Endodermal cell (in vitro differentiated cells): ENCODE measurements at regions not wholly inside any gene's neighbourhood (a gene's known extent, or its start where the extent isn't known, plus 50 kb on each side); places are given as distances from the start of the nearest gene placed in this dataset.

Experiments
- DNase-seq: peaks from one replicate; pipeline ENCODE4 v3.0.0-alpha.2; 2017
- H3K27ac ChIP-seq: 2 replicates; pipeline ENCODE4 v1.5.1; 2013; ENCODE audit warnings: mild to moderate bottlenecking, low read depth, low read length, moderate library complexity
- H3K27me3 ChIP-seq: 2 replicates; pipeline ENCODE4 v1.6.1; 2013; ENCODE audit warnings: mild to moderate bottlenecking, low read length, moderate library complexity; ENCODE audit not compliant: insufficient read depth, control insufficient read depth, poor library complexity, severe bottlenecking
- H3K36me3 ChIP-seq: 2 replicates; pipeline ENCODE4 v1.7.0; 2013; ENCODE audit warnings: mild to moderate bottlenecking, low read length, moderate library complexity; ENCODE audit not compliant: control insufficient read depth, insufficient read depth
- H3K4me1 ChIP-seq: one replicate; pipeline ENCODE4 v1.7.0; 2013; ENCODE audit warnings: low read length; ENCODE audit not compliant: control insufficient read depth, insufficient read depth
- H3K4me3 ChIP-seq: 2 replicates; pipeline ENCODE4 v1.5.1; 2013; ENCODE audit warnings: mild to moderate bottlenecking, low read length, moderate library complexity
- H3K9ac ChIP-seq: 2 replicates; pipeline ENCODE4 v1.6.1; 2013; ENCODE audit warnings: mild to moderate bottlenecking, low read length, moderate library complexity; ENCODE audit not compliant: poor library complexity, severe bottlenecking; ENCODE audit errors: extremely low read depth
- H3K9me3 ChIP-seq: 2 replicates; pipeline ENCODE4 v1.6.1; 2013; ENCODE audit warnings: mild to moderate bottlenecking, low read length, moderate library complexity; ENCODE audit not compliant: control insufficient read depth
- H3K27ac Mint-ChIP-seq: 2 replicates; pipeline ENCODE4 v1.8.0; 2020; ENCODE audit warnings: mixed read lengths
- H3K27me3 Mint-ChIP-seq: 2 replicates; pipeline ENCODE4 v1.8.0; 2021; ENCODE audit warnings: mild to moderate bottlenecking, mixed read lengths; ENCODE audit not compliant: insufficient read depth
- H3K36me3 Mint-ChIP-seq: 2 replicates; pipeline ENCODE4 v1.8.0; 2020; ENCODE audit warnings: low read depth, mixed read lengths
- H3K4me1 Mint-ChIP-seq: 2 replicates; pipeline ENCODE4 v1.8.0; 2020; ENCODE audit warnings: mixed read lengths
- H3K4me3 Mint-ChIP-seq: 2 replicates; pipeline ENCODE4 v1.8.0; 2020; ENCODE audit warnings: mild to moderate bottlenecking, moderate library complexity, mixed read lengths
- H3K9me3 Mint-ChIP-seq: 2 replicates; pipeline ENCODE4 v1.8.0; 2020; ENCODE audit warnings: mild to moderate bottlenecking, mixed read lengths
- WGBS, 2 experiments: methylation state at CpG; one replicate each; pipeline versions ENCODE4 v1.1.5 to v1.1.7; 2013; ENCODE audit warnings: missing lambda C conversion rate in 2 of 2, mixed read lengths in 1 of 2; ENCODE audit not compliant: insufficient coverage in 1 of 2, insufficient read length in 1 of 2; 5-methylcytosine and 5-hydroxymethylcytosine counted together
- TF ChIP-seq, protein P1 (sequence below): fragments of 200-600 bp; sonication (generic); conservative IDR thresholded peaks from 2 replicates; pipeline ENCODE4 v1.5.0; 2021; ENCODE audit warnings: antibody characterized with exemption, mild to moderate bottlenecking

DNA sequence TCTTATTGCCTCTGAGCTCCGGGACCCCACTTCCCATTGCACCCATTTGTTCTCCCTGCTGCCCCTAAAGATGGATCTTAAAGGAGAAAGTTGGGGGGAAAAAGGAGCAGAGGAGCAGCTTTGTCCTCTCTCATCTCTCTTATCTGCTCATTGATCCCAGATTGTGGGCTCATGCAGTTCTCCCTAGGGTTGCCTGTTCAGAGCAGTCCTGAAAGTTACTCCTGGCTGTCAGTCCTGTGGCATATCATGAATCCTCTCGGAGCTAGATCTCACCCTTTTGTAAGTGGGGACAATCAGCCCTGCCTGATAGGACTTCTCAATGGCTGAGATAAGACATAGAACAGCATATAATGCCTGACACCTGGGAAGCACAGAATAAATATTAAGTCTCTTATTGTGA, 440.3 kb downstream of the IRS2 start:
- peaks cover 2% of the 10 kb centered on the region for H3K27me3 Mint-ChIP-seq
- Histone ChIP-seq H3K4me3 (no peak overlapping the region), H3K9me3 (no peaks in the 10 kb centered on the region), H3K27me3 (no peaks in the 10 kb centered on the region), H3K4me1 (peaks cover 5% of the 10 kb centered on the region), H3K27ac (no peak overlapping the region), H3K36me3 (no peaks in the 10 kb centered on the region), H3K9ac (no peak overlapping the region)
- WGBS, 2 experiments, result 65 to 67% methylated on average over 1 to 2 of the region's 2 CpGs
- no peak overlapping the region for H3K27ac Mint-ChIP-seq
- H3K9me3 Mint-ChIP-seq, result no peaks in the 10 kb centered on the region
- H3K4me3 Mint-ChIP-seq, result no peak overlapping the region
- no peak for DNase-seq
- H3K4me1 Mint-ChIP-seq, result peaks cover 8% of the 10 kb centered on the region
- TF ChIP-seq, protein P1, sequence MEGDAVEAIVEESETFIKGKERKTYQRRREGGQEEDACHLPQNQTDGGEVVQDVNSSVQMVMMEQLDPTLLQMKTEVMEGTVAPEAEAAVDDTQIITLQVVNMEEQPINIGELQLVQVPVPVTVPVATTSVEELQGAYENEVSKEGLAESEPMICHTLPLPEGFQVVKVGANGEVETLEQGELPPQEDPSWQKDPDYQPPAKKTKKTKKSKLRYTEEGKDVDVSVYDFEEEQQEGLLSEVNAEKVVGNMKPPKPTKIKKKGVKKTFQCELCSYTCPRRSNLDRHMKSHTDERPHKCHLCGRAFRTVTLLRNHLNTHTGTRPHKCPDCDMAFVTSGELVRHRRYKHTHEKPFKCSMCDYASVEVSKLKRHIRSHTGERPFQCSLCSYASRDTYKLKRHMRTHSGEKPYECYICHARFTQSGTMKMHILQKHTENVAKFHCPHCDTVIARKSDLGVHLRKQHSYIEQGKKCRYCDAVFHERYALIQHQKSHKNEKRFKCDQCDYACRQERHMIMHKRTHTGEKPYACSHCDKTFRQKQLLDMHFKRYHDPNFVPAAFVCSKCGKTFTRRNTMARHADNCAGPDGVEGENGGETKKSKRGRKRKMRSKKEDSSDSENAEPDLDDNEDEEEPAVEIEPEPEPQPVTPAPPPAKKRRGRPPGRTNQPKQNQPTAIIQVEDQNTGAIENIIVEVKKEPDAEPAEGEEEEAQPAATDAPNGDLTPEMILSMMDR, result no peak
- no peaks in the 10 kb centered on the region for H3K36me3 Mint-ChIP-seq

DNA sequence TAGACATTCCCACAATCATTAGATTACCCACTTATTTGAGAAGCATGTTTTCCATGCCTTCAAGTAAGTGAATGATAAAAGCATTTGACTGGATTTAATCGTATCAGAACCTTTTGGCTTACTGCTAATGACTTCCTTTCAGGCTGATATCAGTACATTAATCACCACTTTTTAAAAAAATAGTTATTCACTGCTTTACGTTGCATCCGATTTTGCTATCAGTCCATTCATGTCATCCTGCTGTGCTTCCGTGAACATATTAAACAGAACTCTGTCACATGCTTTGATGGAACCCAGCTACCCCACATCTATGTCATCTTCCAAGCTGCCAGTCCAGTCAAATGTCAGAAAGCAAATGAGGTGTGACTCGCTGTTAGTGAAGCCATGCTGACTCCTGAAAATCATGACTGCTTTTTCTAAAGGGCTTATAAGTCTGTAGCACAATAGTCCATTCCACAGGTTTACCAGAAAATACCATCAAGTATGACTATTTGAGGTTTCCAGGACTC, 440.9 kb downstream of the IRS2 start:
- H3K9me3 ChIP-seq, result no peaks in the 10 kb centered on the region
- H3K36me3 ChIP-seq, result no peaks in the 10 kb centered on the region
- H3K27me3 ChIP-seq, result no peaks in the 10 kb centered on the region
- no peak overlapping the region for H3K27ac Mint-ChIP-seq
- H3K4me1 ChIP-seq, result peaks cover 5% of the 10 kb centered on the region
- H3K9me3 Mint-ChIP-seq, result no peaks in the 10 kb centered on the region
- H3K9ac ChIP-seq, result no peak overlapping the region
- 92 to 94% methylated on average over 5 of the region's 5 CpGs for WGBS, 2 experiments
- TF ChIP-seq, protein P1, result no peak
- peaks cover 8% of the 10 kb centered on the region for H3K4me1 Mint-ChIP-seq
- no peak overlapping the region for H3K27ac ChIP-seq
- H3K36me3 Mint-ChIP-seq, result no peaks in the 10 kb centered on the region
- H3K4me3 ChIP-seq, result no peak overlapping the region
- no peak for DNase-seq
- peaks cover 2% of the 10 kb centered on the region for H3K27me3 Mint-ChIP-seq
- H3K4me3 Mint-ChIP-seq, result no peak overlapping the region

DNA sequence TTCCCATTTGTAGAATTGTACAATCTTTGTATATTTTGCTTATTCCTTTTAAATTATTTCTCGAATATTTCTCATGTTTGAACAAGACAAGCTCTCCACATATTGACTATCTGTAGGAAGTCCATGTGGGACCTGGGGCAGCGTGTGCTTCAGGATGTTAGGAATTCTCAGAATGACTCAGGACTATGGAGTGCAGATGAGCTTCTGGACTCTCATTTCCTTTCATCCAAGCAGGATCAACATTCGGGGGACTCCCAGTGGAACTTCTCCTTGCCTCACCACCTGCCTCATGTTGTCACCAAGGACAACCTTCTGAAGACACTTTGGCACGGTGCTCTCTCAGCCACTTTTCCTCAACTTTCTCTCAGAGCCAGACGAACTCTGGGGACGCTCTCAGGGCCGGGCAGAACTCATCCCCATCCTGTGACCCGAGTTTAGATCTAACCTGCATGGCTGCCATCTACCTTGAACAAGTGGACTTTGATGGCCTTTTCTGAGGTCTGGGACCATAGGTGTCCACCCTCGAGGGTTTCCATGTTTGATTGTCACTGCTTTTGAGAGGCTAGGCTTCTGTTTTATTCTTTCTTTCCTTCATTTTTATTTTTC, 441.7 kb downstream of the IRS2 start:
- Histone ChIP-seq H3K27ac (no peak overlapping the region), H3K9ac (no peak overlapping the region), H3K4me3 (no peak overlapping the region), H3K36me3 (no peaks in the 10 kb centered on the region), H3K9me3 (no peaks in the 10 kb centered on the region), H3K27me3 (no peaks in the 10 kb centered on the region), H3K4me1 (peaks cover 5% of the 10 kb centered on the region)
- H3K4me3 Mint-ChIP-seq, result no peak overlapping the region
- no peak overlapping the region for H3K27ac Mint-ChIP-seq
- TF ChIP-seq, protein P1, result no peak
- H3K27me3 Mint-ChIP-seq, result peaks cover 2% of the 10 kb centered on the region
- no peak for DNase-seq
- H3K4me1 Mint-ChIP-seq, result peaks cover 8% of the 10 kb centered on the region
- H3K36me3 Mint-ChIP-seq, result no peaks in the 10 kb centered on the region
- WGBS, 2 experiments, result 85 to 92% methylated on average over 7 to 9 of the region's 9 CpGs
- H3K9me3 Mint-ChIP-seq, result no peaks in the 10 kb centered on the region
